ENCODE measurements at regions not wholly inside any gene's neighbourhood (a gene's known extent, or its start where the extent isn't known, plus 50 kb on each side); places are given as distances from the start of the nearest gene placed in this dataset.

GRCh38 chr6:84515067-84515466 lies 249.3 kb downstream of the TBX18 start:
- no peak for TF ChIP-seq CTCF (IDR thresholded peaks at IDR 0.05; ENCODE audit: insufficient read depth, low read depth, low read length, missing control alignments)
- DNase-seq (ENCODE audit: low read depth), result no peak
- H3K4me3 ChIP-seq (ENCODE audit: low read length), result no peak overlapping the region

DNA sequence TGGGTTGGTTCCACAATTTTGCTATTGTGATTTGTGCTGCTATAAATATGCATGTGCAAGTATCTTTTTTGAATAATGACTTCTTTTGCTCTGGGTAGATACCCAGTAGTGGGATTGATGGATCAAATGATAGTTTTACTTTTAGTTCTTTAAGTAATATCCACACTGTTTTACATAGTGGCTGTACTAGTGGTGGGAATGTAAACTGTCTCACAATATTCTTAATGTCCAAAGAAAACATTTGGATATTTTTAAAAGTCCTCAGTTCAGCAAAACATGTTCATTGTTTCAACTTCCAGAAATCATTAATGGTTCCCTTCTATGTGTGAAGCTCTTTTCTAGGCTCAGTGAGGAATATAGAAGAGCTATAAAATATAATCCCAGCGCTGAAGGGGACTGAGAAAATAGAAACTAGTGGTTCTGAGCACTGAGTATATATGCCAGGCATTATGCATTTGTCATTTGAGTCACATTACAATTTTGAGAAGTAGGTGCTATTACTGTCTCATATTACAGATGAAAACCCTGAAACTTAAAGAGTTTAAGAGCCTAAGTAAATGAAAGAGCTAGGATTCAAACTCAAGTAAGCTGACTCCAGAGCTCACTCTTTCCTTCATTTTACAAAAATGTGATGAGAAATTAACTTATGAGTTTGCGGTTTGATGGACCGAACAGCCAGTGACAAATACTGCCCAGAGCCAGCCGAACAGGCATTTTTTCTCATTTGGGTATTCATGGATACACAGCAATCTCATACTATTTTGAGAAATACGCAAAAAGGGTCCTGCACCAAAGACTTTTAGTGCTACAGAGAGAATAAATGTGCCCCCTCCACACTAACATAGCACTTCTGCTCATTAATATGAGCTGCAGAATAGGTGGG lies 250.1 kb downstream of the TBX18 start:
- no peak overlapping the region for H3K4me3 ChIP-seq (ENCODE audit: low read length)
- TF ChIP-seq CTCF (IDR thresholded peaks at IDR 0.05; ENCODE audit: insufficient read depth, low read depth, low read length, missing control alignments), result no peak
- DNase-seq (ENCODE audit: low read depth), result no peak

- DNase-seq (ENCODE audit: low read depth), result no peak
- H3K4me3 ChIP-seq (ENCODE audit: low read length), result no peak overlapping the region
- TF ChIP-seq CTCF (IDR thresholded peaks at IDR 0.05; ENCODE audit: insufficient read depth, low read depth, low read length, missing control alignments), result no peak
Measured at GRCh38 chr6:84512391-84512790, 252.0 kb downstream of the TBX18 start.

- DNase-seq (ENCODE audit: low read depth), result no peak
- TF ChIP-seq CTCF (IDR thresholded peaks at IDR 0.05; ENCODE audit: insufficient read depth, low read depth, low read length, missing control alignments), result no peak
- H3K4me3 ChIP-seq (ENCODE audit: low read length), result no peak overlapping the region
Measured at GRCh38 chr6:84511929-84512328, 252.5 kb downstream of the TBX18 start.

DNA sequence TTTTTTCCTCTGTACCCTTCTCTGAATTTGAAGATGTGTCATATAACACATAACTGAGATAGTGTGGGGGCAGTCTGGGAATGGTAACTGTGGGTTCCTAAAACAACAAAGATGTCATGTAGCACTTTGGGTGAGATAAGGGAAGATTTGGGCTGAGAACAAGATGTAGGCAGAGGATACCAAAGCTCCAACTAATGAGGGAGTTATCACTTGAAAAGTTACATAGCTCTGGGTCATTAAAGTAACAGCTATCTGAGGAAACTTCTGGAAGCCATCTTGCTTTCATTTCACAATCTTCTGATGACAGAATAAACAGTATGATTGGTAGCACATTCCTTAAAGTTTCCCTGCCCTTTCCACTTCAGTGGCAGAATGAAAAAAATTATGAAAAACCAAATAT lies 255.4 kb downstream of the TBX18 start:
- no peak for DNase-seq (ENCODE audit: low read depth)
- no peak overlapping the region for H3K4me3 ChIP-seq (ENCODE audit: low read length)
- TF ChIP-seq CTCF (IDR thresholded peaks at IDR 0.05; ENCODE audit: insufficient read depth, low read depth, low read length, missing control alignments), result no peak

- TF ChIP-seq CTCF (IDR thresholded peaks at IDR 0.05; ENCODE audit: insufficient read depth, low read depth, low read length, missing control alignments), result no peak
- no peak for DNase-seq (ENCODE audit: low read depth)
- H3K4me3 ChIP-seq (ENCODE audit: low read length), result no peak overlapping the region
Measured at GRCh38 chr6:84508334-84508733, 256.1 kb downstream of the TBX18 start.

- TF ChIP-seq CTCF (IDR thresholded peaks at IDR 0.05; ENCODE audit: insufficient read depth, low read depth, low read length, missing control alignments), result no peak
- H3K4me3 ChIP-seq (ENCODE audit: low read length), result no peak overlapping the region
- no peak for DNase-seq (ENCODE audit: low read depth)
Measured at GRCh38 chr6:84504025-84504424, 260.4 kb downstream of the TBX18 start.
